SK-N-SH (cell line): ENCODE measurements at regions not wholly inside any gene's neighbourhood (a gene's known extent, or its start where the extent isn't known, plus 50 kb on each side); places are given as distances from the start of the nearest gene placed in this dataset.
"Not testable (repeated sequence)": the region's sequence is repeated elsewhere in the genome, so short reads cannot be mapped to it uniquely, and the experiment has no call there.

Experiments used
- CTCF ChIA-PET: fragments of 300-600, 350-600 bp; formaldehyde crosslinking; extraction: SDS; loops from one replicate; lab custom pipeline; 2021; lab: Yijun Ruan, JAX
- POLR2A ChIA-PET: fragments of 350-600 bp; sonication (Branson Sonifier 250); formaldehyde crosslinking; extraction: SDS; loops from one replicate; lab custom pipeline; 2020; ENCODE audit warnings: antibody characterized with exemption, inconsistent platforms; lab: Yijun Ruan, JAX
- DNase-seq: peaks from one replicate; pipeline ENCODE4 v3.0.0; 2012
- H2AFZ ChIP-seq: fragments of 200-600 bp; sonication (generic); 2 replicates; pipeline ENCODE4 v1.8.1; 2016; ENCODE audit warnings: antibody characterized with exemption, mild to moderate bottlenecking, low read depth
- H3F3A ChIP-seq: fragments of 200-600 bp; sonication (generic); replicated peaks from 2 replicates; pipeline ENCODE3; 2016; ENCODE audit warnings: antibody characterized with exemption, mild to moderate bottlenecking; ENCODE audit not compliant: insufficient read depth
- H3K27ac ChIP-seq, 2 experiments: fragments of 200-500 bp in 1 of 2; fragments of 200-600 bp in 1 of 2; sonication (Bioruptor generic) in 1 of 2; sonication (generic), shearing (Covaris generic) in 1 of 2; 2 replicates each; pipeline versions ENCODE4 v1.5.1 to v1.6.1; 2014 to 2016; ENCODE audit warnings: low read depth in 2 of 2, inconsistent platforms in 1 of 2, low read length in 1 of 2, mild to moderate bottlenecking in 1 of 2, mixed read lengths in 1 of 2
- H3K27me3 ChIP-seq: fragments of 200-600 bp; sonication (generic), shearing (Covaris generic); 2 replicates; pipeline ENCODE4 v1.6.1; 2016; ENCODE audit warnings: mixed run types; ENCODE audit not compliant: insufficient read depth
- H3K36me3 ChIP-seq, 2 experiments: fragments of 200-500 bp in 1 of 2; fragments of 200-600 bp in 1 of 2; sonication (Bioruptor generic) in 1 of 2; sonication (generic) in 1 of 2; replicated peaks in 1 of 2; 2 replicates each; pipeline versions ENCODE3 to v1.5.1; 2014 to 2016; ENCODE audit warnings: low read length in 1 of 2, mild to moderate bottlenecking in 1 of 2; ENCODE audit not compliant: insufficient read depth in 2 of 2, control insufficient read depth in 1 of 2
- H3K4me1 ChIP-seq, 2 experiments: fragments of 200-500 bp in 1 of 2; fragments of 200-600 bp in 1 of 2; sonication (Bioruptor generic) in 1 of 2; sonication (generic), shearing (Covaris generic) in 1 of 2; 2 replicates each; pipeline versions ENCODE4 v1.5.1 to v1.6.1; 2014 to 2016; ENCODE audit warnings: low read depth in 1 of 2, low read length in 1 of 2, mixed run types in 1 of 2; ENCODE audit not compliant: insufficient read depth in 2 of 2, control insufficient read depth in 1 of 2
- H3K4me2 ChIP-seq: fragments of 200-600 bp; sonication (generic), shearing (Covaris generic); 2 replicates; pipeline ENCODE4 v1.6.1; 2017; ENCODE audit warnings: mixed run types
- H3K4me3 ChIP-seq, 2 experiments: fragments of 200-500 bp in 1 of 2; fragments of 200-600 bp in 1 of 2; sonication (Bioruptor generic) in 1 of 2; sonication (generic), shearing (Covaris generic) in 1 of 2; 2 replicates each; pipeline versions ENCODE4 v1.5.1 to v1.8.1; 2014 to 2016; ENCODE audit warnings: low read depth in 2 of 2, inconsistent platforms in 1 of 2, low read length in 1 of 2, mild to moderate bottlenecking in 1 of 2, mixed read lengths in 1 of 2, moderate library complexity in 1 of 2
- H3K79me2 ChIP-seq: fragments of 200-600 bp; sonication (generic); 2 replicates; pipeline ENCODE4 v1.8.1; 2017; ENCODE audit warnings: mild to moderate bottlenecking; ENCODE audit not compliant: insufficient read depth
- H3K9ac ChIP-seq: fragments of 200-600 bp; sonication (generic); 2 replicates; pipeline ENCODE4 v1.6.1; 2017; ENCODE audit warnings: mixed run types
- H3K9me2 ChIP-seq: fragments of 200-600 bp; sonication (generic); 2 replicates; pipeline ENCODE4 v1.6.1; 2017; ENCODE audit warnings: mixed run types
- H3K9me3 ChIP-seq: fragments of 200-600 bp; sonication (generic); 2 replicates; pipeline ENCODE4 v1.6.1; 2017; ENCODE audit warnings: mixed run types, mild to moderate bottlenecking, moderate library complexity
- H4K20me1 ChIP-seq: fragments of 200-600 bp; sonication (generic); 2 replicates; pipeline ENCODE4 v1.6.1; 2017; ENCODE audit warnings: mild to moderate bottlenecking, mixed run types; ENCODE audit not compliant: insufficient read depth
- ELF1 ChIP-seq: IDR thresholded peaks from 2 replicates; pipeline ENCODE4 v1.4.0; 2012
- EP300 ChIP-seq, 2 experiments: IDR thresholded peaks; 2 replicates each; pipeline versions ENCODE4 v1.4.0 to v1.6.1; 2012; ENCODE audit warnings: borderline replicate concordance in 1 of 2, low read depth in 1 of 2, low read length in 1 of 2
- FOSL2 ChIP-seq: IDR thresholded peaks from 2 replicates; pipeline ENCODE4 v1.4.0; 2012; ENCODE audit warnings: low read depth, mild to moderate bottlenecking, moderate library complexity, borderline replicate concordance
- FOXJ3 ChIP-seq: sonication (generic); formaldehyde crosslinking; IDR thresholded peaks from 2 replicates; pipeline ENCODE4 v1.5.1; 2020; ENCODE audit warnings: mild to moderate bottlenecking, missing genetic modification reagents
- FOXM1 ChIP-seq: IDR thresholded peaks from 2 replicates; pipeline ENCODE4 v1.4.0; 2012; ENCODE audit warnings: low read depth, mild to moderate bottlenecking
- JUND ChIP-seq: IDR thresholded peaks from 2 replicates; pipeline ENCODE4 v1.4.0; 2012
- MEF2A ChIP-seq: IDR thresholded peaks from 2 replicates; pipeline ENCODE4 v1.4.0; 2012; ENCODE audit warnings: low read depth, borderline replicate concordance
- MXI1 ChIP-seq: IDR thresholded peaks from 2 replicates; pipeline ENCODE4 v1.6.1; 2012; ENCODE audit warnings: mild to moderate bottlenecking, low read depth, low read length, improper control_type of control experiment
- NFIC ChIP-seq: IDR thresholded peaks from 2 replicates; pipeline ENCODE4 v1.4.0; 2012; ENCODE audit warnings: borderline replicate concordance
- POLR2AphosphoS5 ChIP-seq: IDR thresholded peaks from 2 replicates; pipeline ENCODE4 v1.6.1; 2012; ENCODE audit warnings: low read depth, low read length
- RXRA ChIP-seq: IDR thresholded peaks from 2 replicates; pipeline ENCODE4 v1.4.0; 2012; ENCODE audit warnings: low read depth, mild to moderate bottlenecking, borderline replicate concordance
- SIN3A ChIP-seq: IDR thresholded peaks from 2 replicates; pipeline ENCODE4 v1.6.1; 2012; ENCODE audit warnings: low read depth, mild to moderate bottlenecking, low read length, moderate library complexity, borderline replicate concordance
- TAF1 ChIP-seq: IDR thresholded peaks from 2 replicates; pipeline ENCODE4 v1.6.1; 2012; ENCODE audit warnings: low read depth, mild to moderate bottlenecking, low read length, moderate library complexity, borderline replicate concordance
- TCF12 ChIP-seq: IDR thresholded peaks from 2 replicates; pipeline ENCODE4 v1.4.0; 2012
- YY1 ChIP-seq: IDR thresholded peaks from 2 replicates; pipeline ENCODE4 v1.4.0; 2012; ENCODE audit warnings: low read depth, mild to moderate bottlenecking
- WGBS: methylation state at CpG from one replicate; pipeline ENCODE4 v1.1.6; 2017; ENCODE audit warnings: low lambda C conversion rate; 5-methylcytosine and 5-hydroxymethylcytosine counted together
- TF ChIP-seq, protein P1 (sequence below): IDR thresholded peaks from 2 replicates; pipeline ENCODE4 v1.4.0; 2012; ENCODE audit warnings: low read depth, borderline replicate concordance
- TF ChIP-seq, protein P2 (sequence below): fragments of 150-350 bp; IDR thresholded peaks from 2 replicates; pipeline ENCODE4 v1.6.1; 2016; ENCODE audit warnings: mild to moderate bottlenecking, low read depth, low read length
- TF ChIP-seq, protein P3 (sequence below): IDR thresholded peaks from 2 replicates; pipeline ENCODE4 v1.6.1; 2012; ENCODE audit warnings: mild to moderate bottlenecking, low read depth, low read length, moderate library complexity
- TF ChIP-seq, protein P4 (sequence below): IDR thresholded peaks from 2 replicates; pipeline ENCODE4 v1.4.0; 2012; ENCODE audit warnings: low read depth

DNA sequence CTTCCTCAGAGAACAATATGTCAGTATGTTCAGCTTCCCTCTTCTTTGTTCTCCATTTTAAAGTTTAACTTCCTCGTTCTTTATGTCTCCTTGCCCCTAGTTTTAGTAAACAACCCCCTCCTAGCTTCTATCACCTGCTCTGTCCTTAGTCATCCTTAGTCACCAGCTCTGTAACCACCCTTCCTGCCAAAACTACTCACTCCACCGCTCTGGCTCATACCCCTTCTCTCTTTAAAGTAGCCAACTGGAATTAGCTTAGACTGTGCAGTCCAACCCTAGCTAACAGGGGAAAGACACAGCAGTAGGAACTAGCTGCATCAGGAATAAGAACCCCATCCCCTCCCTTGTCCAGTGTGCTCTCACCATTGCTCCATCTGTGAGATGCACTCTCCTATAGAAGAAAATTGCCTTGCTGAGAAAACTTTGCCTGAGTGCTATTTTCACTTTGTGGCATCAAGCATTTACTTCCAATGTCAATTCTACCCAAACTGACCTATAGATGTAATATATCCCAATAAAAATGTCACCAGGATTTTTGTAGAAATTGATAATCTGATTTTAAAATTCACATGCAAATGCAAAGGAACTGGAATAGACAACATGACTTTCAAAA, 603.2 kb downstream of the C12orf50 start (continued):
- no peak for TF ChIP-seq FOXJ3 (CRISPR knock-in tag)

DNA sequence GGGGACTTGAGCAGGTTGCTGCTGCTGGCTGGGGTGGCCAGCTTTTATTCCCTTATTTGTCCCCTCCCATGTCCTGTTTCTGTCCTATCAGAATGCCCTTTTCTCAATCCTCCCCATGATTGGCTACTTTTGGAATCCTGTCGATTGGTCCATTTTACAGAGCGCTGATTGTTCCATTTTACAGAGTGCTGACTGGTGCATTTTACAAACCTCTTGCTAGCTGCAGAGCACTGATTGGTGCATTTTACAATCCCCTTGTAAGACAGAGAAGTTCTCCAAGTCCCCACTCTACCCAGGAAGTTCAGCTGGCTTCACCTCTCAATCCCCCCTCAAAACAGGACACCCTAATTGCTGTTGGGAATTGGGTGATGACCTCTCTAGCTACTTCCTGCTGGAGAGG, 608.0 kb downstream of the C12orf50 start:
- H3K27ac ChIP-seq, H3K9me2 ChIP-seq, H3K36me3 ChIP-seq, CTCF ChIA-PET, H3K4me3 ChIP-seq, H2AFZ ChIP-seq, H3K27me3 ChIP-seq, H3K9me3 ChIP-seq, POLR2A ChIA-PET, H3F3A ChIP-seq, H3K4me1 ChIP-seq, H3K4me2 ChIP-seq, DNase-seq, H3K79me2 ChIP-seq, H3K9ac ChIP-seq, H4K20me1 ChIP-seq: not testable (repeated sequence)
- 96% methylated on average over 2 of the region's 2 CpGs for WGBS

DNA sequence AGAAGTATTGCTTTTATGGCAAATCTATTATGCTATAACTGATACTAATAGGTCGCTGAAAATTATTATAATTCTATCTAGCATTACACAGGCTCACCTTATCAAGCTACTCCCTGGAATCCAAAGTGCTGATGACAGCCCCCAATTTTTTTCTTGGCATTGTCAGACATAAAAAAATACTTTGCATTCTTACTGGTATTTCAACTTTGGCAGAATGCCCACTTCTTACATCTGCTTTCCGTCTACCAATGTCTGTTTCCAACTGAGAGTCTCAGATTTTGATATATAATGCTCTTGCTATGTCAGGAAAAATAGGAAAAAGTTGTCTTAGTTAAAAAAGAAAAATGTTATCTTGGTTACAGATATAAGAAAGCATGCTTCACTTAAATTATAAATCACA, 615.4 kb downstream of the C12orf50 start:
- H3K9me3 ChIP-seq = no peaks in the 10 kb centered on the region
- H4K20me1 ChIP-seq = no peaks in the 10 kb centered on the region
- H3K27ac ChIP-seq = peak overlapping the region; percentile 65 to 82; a peak in 3 of 4 replicates
- ChIA-PET CTCF (no interaction called here), POLR2A (no interaction called here)
- peaks cover 5% of the 10 kb centered on the region for H3F3A ChIP-seq
- H3K27me3 ChIP-seq = no peaks in the 10 kb centered on the region
- WGBS = 9% methylated on average over 2 of the region's 2 CpGs
- no peaks in the 10 kb centered on the region for H3K36me3 ChIP-seq
- no peak overlapping the region for H3K4me2 ChIP-seq
- no peaks in the 10 kb centered on the region for H3K9me2 ChIP-seq
- peaks cover 0 to 4% of the 10 kb centered on the region in 2 experiments; a peak in 1 of 4 replicates for H3K4me1 ChIP-seq
- H3K79me2 ChIP-seq = no peaks in the 10 kb centered on the region
- H3K9ac ChIP-seq = no peak overlapping the region
- peak; percentile 23 for DNase-seq
- H2AFZ ChIP-seq = no peak overlapping the region
- no peak overlapping the region for H3K4me3 ChIP-seq
- TF ChIP-seq SIN3A = no peak; the same call in 1 of the 2 replicates
- 0 out of 2 replicates have a peak, but pooled peaks have one; percentile 34 for TF ChIP-seq YY1
- TF ChIP-seq MEF2A = peak; percentile 68
- no peak for TF ChIP-seq MXI1
- TF ChIP-seq FOSL2 = peak; percentile 65
- TF ChIP-seq TAF1 = 0 out of 2 replicates have a peak, but pooled peaks have one; percentile 22
- peak; percentile 90 to 99 for TF ChIP-seq EP300 (IDR thresholded peaks at IDR 0.05; ENCODE audit: borderline replicate concordance in 1 of 2, low read depth in 1 of 2, low read length in 1 of 2)
- peak; percentile 100 for TF ChIP-seq NFIC
- peak; percentile 93; the same call in 1 of the 2 replicates for TF ChIP-seq FOXM1
- TF ChIP-seq, protein P1, sequence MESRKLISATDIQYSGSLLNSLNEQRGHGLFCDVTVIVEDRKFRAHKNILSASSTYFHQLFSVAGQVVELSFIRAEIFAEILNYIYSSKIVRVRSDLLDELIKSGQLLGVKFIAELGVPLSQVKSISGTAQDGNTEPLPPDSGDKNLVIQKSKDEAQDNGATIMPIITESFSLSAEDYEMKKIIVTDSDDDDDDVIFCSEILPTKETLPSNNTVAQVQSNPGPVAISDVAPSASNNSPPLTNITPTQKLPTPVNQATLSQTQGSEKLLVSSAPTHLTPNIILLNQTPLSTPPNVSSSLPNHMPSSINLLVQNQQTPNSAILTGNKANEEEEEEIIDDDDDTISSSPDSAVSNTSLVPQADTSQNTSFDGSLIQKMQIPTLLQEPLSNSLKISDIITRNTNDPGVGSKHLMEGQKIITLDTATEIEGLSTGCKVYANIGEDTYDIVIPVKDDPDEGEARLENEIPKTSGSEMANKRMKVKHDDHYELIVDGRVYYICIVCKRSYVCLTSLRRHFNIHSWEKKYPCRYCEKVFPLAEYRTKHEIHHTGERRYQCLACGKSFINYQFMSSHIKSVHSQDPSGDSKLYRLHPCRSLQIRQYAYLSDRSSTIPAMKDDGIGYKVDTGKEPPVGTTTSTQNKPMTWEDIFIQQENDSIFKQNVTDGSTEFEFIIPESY = 0 out of 2 replicates have a peak, but pooled peaks have one; percentile 47
- peak; percentile 76 for TF ChIP-seq RXRA
- TF ChIP-seq, protein P2, sequence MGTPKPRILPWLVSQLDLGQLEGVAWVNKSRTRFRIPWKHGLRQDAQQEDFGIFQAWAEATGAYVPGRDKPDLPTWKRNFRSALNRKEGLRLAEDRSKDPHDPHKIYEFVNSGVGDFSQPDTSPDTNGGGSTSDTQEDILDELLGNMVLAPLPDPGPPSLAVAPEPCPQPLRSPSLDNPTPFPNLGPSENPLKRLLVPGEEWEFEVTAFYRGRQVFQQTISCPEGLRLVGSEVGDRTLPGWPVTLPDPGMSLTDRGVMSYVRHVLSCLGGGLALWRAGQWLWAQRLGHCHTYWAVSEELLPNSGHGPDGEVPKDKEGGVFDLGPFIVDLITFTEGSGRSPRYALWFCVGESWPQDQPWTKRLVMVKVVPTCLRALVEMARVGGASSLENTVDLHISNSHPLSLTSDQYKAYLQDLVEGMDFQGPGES = no peak
- TF ChIP-seq POLR2AphosphoS5 = peak; percentile 89
- TF ChIP-seq, protein P3, sequence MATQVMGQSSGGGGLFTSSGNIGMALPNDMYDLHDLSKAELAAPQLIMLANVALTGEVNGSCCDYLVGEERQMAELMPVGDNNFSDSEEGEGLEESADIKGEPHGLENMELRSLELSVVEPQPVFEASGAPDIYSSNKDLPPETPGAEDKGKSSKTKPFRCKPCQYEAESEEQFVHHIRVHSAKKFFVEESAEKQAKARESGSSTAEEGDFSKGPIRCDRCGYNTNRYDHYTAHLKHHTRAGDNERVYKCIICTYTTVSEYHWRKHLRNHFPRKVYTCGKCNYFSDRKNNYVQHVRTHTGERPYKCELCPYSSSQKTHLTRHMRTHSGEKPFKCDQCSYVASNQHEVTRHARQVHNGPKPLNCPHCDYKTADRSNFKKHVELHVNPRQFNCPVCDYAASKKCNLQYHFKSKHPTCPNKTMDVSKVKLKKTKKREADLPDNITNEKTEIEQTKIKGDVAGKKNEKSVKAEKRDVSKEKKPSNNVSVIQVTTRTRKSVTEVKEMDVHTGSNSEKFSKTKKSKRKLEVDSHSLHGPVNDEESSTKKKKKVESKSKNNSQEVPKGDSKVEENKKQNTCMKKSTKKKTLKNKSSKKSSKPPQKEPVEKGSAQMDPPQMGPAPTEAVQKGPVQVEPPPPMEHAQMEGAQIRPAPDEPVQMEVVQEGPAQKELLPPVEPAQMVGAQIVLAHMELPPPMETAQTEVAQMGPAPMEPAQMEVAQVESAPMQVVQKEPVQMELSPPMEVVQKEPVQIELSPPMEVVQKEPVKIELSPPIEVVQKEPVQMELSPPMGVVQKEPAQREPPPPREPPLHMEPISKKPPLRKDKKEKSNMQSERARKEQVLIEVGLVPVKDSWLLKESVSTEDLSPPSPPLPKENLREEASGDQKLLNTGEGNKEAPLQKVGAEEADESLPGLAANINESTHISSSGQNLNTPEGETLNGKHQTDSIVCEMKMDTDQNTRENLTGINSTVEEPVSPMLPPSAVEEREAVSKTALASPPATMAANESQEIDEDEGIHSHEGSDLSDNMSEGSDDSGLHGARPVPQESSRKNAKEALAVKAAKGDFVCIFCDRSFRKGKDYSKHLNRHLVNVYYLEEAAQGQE = no peak
- no peak for TF ChIP-seq ELF1
- peak; percentile 100 for TF ChIP-seq TCF12
- TF ChIP-seq, protein P4, sequence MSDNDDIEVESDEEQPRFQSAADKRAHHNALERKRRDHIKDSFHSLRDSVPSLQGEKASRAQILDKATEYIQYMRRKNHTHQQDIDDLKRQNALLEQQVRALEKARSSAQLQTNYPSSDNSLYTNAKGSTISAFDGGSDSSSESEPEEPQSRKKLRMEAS = peak; percentile 17; the same call in 1 of the 2 replicates
- TF ChIP-seq JUND = peak; percentile 96
